ENCODE measurements at regions not wholly inside any gene's neighbourhood (a gene's known extent, or its start where the extent isn't known, plus 50 kb on each side); places are given as distances from the start of the nearest gene placed in this dataset.

GRCh38 chr4:121477079-121477478 is 96.3 kb upstream of the QRFPR start:
- no peak for TF ChIP-seq CTCF (IDR thresholded peaks at IDR 0.05)
- TF ChIP-seq POLR2AphosphoS5 (IDR thresholded peaks at IDR 0.05), result no peak
- TF ChIP-seq POLR2A (IDR thresholded peaks at IDR 0.05), result no peak

GRCh38 chr4:121472937-121473721 is 92.3 kb upstream of the QRFPR start:
- TF ChIP-seq POLR2A (IDR thresholded peaks at IDR 0.05) (no peak), POLR2AphosphoS5 (IDR thresholded peaks at IDR 0.05) (no peak), CTCF (IDR thresholded peaks at IDR 0.05) (no peak)
- no peaks in the 10 kb centered on the region for H3K27me3 ChIP-seq (replicated peaks; ENCODE audit: insufficient read depth)
- intact Hi-C loops (cut with DNase I), result no loop called here
- H3K9me3 ChIP-seq, result no peaks in the 10 kb centered on the region
- no peak overlapping the region for H3K4me3 ChIP-seq
- no peak for DNase-seq (ENCODE audit: low spot score)
- H3K36me3 ChIP-seq, result no peaks in the 10 kb centered on the region
- no peak overlapping the region for H3K27ac ChIP-seq
- no peaks in the 10 kb centered on the region for H3K4me1 ChIP-seq (replicated peaks)
- 70% methylated on average over 2 of the region's 2 CpGs for WGBS

More at GRCh38 chr4:121477079-121477478, 96.3 kb upstream of the QRFPR start:
- no peaks in the 10 kb centered on the region for H3K9me3 ChIP-seq
- no peak overlapping the region for H3K27ac ChIP-seq
- 98% methylated on average over 1 of the region's 1 CpG for WGBS
- DNase-seq (ENCODE audit: low spot score), result no peak
- no peaks in the 10 kb centered on the region for H3K36me3 ChIP-seq
- H3K4me1 ChIP-seq (replicated peaks), result no peaks in the 10 kb centered on the region
- H3K27me3 ChIP-seq (replicated peaks; ENCODE audit: insufficient read depth), result no peaks in the 10 kb centered on the region
- H3K4me3 ChIP-seq, result no peak overlapping the region
- intact Hi-C loops (cut with DNase I), result no loop called here

- no peak overlapping the region for H3K4me3 ChIP-seq
- H3K4me1 ChIP-seq (replicated peaks), result no peaks in the 10 kb centered on the region
- intact Hi-C loops (cut with DNase I), result loop anchor here (5.0 to 10.0 kb wide), 2 partner anchors 192 to 260 kb away; no protein-coding TSS in a partner anchor
- no peak for DNase-seq (ENCODE audit: low spot score)
- no peaks in the 10 kb centered on the region for H3K27me3 ChIP-seq (replicated peaks; ENCODE audit: insufficient read depth)
- H3K36me3 ChIP-seq, result no peaks in the 10 kb centered on the region
- no peaks in the 10 kb centered on the region for H3K9me3 ChIP-seq
- TF ChIP-seq POLR2AphosphoS5 (IDR thresholded peaks at IDR 0.05), result no peak
- no peak for TF ChIP-seq CTCF (IDR thresholded peaks at IDR 0.05)
- TF ChIP-seq POLR2A (IDR thresholded peaks at IDR 0.05), result no peak
- 66% methylated on average over 2 of the region's 2 CpGs for WGBS
- H3K27ac ChIP-seq, result no peak overlapping the region
Observed at GRCh38 chr4:121464854-121465253, 84.0 kb upstream of the QRFPR start.

- Histone ChIP-seq H3K4me3 (no peak overlapping the region), H3K36me3 (no peaks in the 10 kb centered on the region), H3K27me3 (replicated peaks; ENCODE audit: insufficient read depth) (no peaks in the 10 kb centered on the region), H3K4me1 (replicated peaks) (no peaks in the 10 kb centered on the region), H3K27ac (no peak overlapping the region), H3K9me3 (no peaks in the 10 kb centered on the region)
- DNase-seq (ENCODE audit: low spot score), result peak; percentile 46
- intact Hi-C loops (cut with DNase I), result loop anchor here (5.0 to 10.0 kb wide), 2 partner anchors 195 to 262 kb away; no protein-coding TSS in a partner anchor
- 55% methylated on average over 5 of the region's 5 CpGs for WGBS
- TF ChIP-seq CTCF (IDR thresholded peaks at IDR 0.05), result peak; percentile 15 to 54 (median 49)
- peak; percentile 19 for TF ChIP-seq POLR2AphosphoS5 (IDR thresholded peaks at IDR 0.05)
- no peak for TF ChIP-seq POLR2A (IDR thresholded peaks at IDR 0.05)
Observed at GRCh38 chr4:121462660-121463261, 81.9 kb upstream of the QRFPR start.

All from prostate gland (tissue), 2 donors.